GM12878 (cell line): ENCODE measurements at regions not wholly inside any gene's neighbourhood (a gene's known extent, or its start where the extent isn't known, plus 50 kb on each side); places are given as distances from the start of the nearest gene placed in this dataset.

Source experiments
- ATAC-seq: fragments of 200-7000 bp; cut with Tn5 transposase; 3 replicates; pipeline ENCODE4 v1.9.1; 2020; ENCODE audit warnings: mild to moderate bottlenecking, moderate library complexity
- BruUV-seq: library from RNA; stranded (reverse); fragments of 400-500 nt; replicated peaks from 2 replicates; lab custom pipeline; 2021; lab: Mats Ljungman, UMichigan
- CTCF ChIA-PET: fragments of 300-600 bp; sonication (Branson Sonifier 250); formaldehyde crosslinking; extraction: SDS; loops from one replicate; lab custom pipeline; 2021; ENCODE audit warnings: inconsistent platforms; lab: Yijun Ruan, JAX
- POLR2A ChIA-PET: fragments of 350-600 bp; formaldehyde crosslinking; extraction: SDS; loops from one replicate; lab custom pipeline; 2021; ENCODE audit warnings: inconsistent platforms; lab: Charles Lee
- RAD21 ChIA-PET: fragments of 300-600 bp; sonication (Branson Sonifier 250); formaldehyde crosslinking; loops from one replicate; lab custom pipeline; 2023; ENCODE audit warnings: antibody characterized with exemption; ENCODE audit not compliant: unreplicated experiment; lab: Charles Lee
- SMC1A ChIA-PET: fragments of 300-600 bp; sonication (Branson Sonifier 250); formaldehyde crosslinking; loops from one replicate; lab custom pipeline; 2023; ENCODE audit not compliant: unreplicated experiment, uncharacterized antibody; lab: Charles Lee
- DNase-seq: peaks from one replicate; pipeline ENCODE4 v3.0.0-alpha.2; 2011; ENCODE audit warnings: low read depth, low spot score
- FAIRE-seq: peaks from 3 replicates; lab custom pipeline; 2011; peaks lifted over from hg19 to GRCh38; lab: Jason Lieb, UNC
- H2AFZ ChIP-seq: 2 replicates; pipeline ENCODE4 v1.6.0; 2011; ENCODE audit warnings: low read depth, low read length, control low read depth; ENCODE audit not compliant: control insufficient read depth
- H3K27ac ChIP-seq: 2 replicates; pipeline ENCODE4 v1.5.1; 2011; ENCODE audit warnings: control low read depth; ENCODE audit not compliant: control insufficient read depth, insufficient read depth
- H3K27me3 ChIP-seq, 2 experiments: replicated peaks in 1 of 2; 2 replicates each; pipeline versions ENCODE4 v1.6.0 to v1.6.1; 2011; ENCODE audit warnings: low read length in 1 of 2; ENCODE audit not compliant: control insufficient read depth in 2 of 2, insufficient read depth in 2 of 2
- H3K36me3 ChIP-seq, 2 experiments: 2 replicates each; pipeline ENCODE4 v1.5.1; 2011; ENCODE audit warnings: low read length in 1 of 2; ENCODE audit not compliant: control insufficient read depth in 2 of 2, insufficient read depth in 2 of 2
- H3K4me1 ChIP-seq: 2 replicates; pipeline ENCODE4 v1.6.1; 2011; ENCODE audit warnings: mild to moderate bottlenecking, low read length, moderate library complexity, mixed read lengths; ENCODE audit not compliant: control insufficient read depth, insufficient read depth
- H3K4me2 ChIP-seq: 2 replicates; pipeline ENCODE4 v1.6.0; 2011; ENCODE audit warnings: control low read depth; ENCODE audit not compliant: control insufficient read depth, insufficient read depth
- H3K4me3 ChIP-seq: fragments of 200-600 bp; sonication (generic); 2 replicates; pipeline ENCODE4 v1.5.1; 2016
- H3K79me2 ChIP-seq: 2 replicates; pipeline ENCODE4 v1.6.0; 2011; ENCODE audit warnings: low read length; ENCODE audit not compliant: control insufficient read depth, insufficient read depth
- H3K9ac ChIP-seq: 2 replicates; pipeline ENCODE4 v1.8.0; 2011; ENCODE audit warnings: low read length, control low read depth, mixed read lengths; ENCODE audit not compliant: control insufficient read depth, insufficient read depth
- H3K9me3 ChIP-seq: replicated peaks from 3 replicates; pipeline ENCODE4 v1.5.1; 2011; ENCODE audit warnings: mild to moderate bottlenecking, low read length; ENCODE audit not compliant: control insufficient read depth, insufficient read depth
- H4K20me1 ChIP-seq: 2 replicates; pipeline ENCODE4 v1.6.0; 2011; ENCODE audit not compliant: control insufficient read depth, insufficient read depth
- ASH2L ChIP-seq: fragments of 300-600, 200-600 bp; sonication (generic); IDR thresholded peaks from 2 replicates; pipeline ENCODE4 v1.6.1; 2017; ENCODE audit warnings: low read depth, mild to moderate bottlenecking, borderline replicate concordance
- ATF7 ChIP-seq: fragments of 450-650 bp; IDR thresholded peaks from 2 replicates; pipeline ENCODE4 v1.6.1; 2016; ENCODE audit warnings: low read depth, mild to moderate bottlenecking
- BRCA1 ChIP-seq: IDR thresholded peaks from 2 replicates; pipeline ENCODE4 v1.6.1; 2011; ENCODE audit warnings: low read depth, low read length, improper control_type of control experiment
- CBFB ChIP-seq: IDR thresholded peaks from 2 replicates; pipeline ENCODE4 v1.6.1; 2016; ENCODE audit warnings: antibody characterized with exemption, low read depth
- JUNB ChIP-seq: IDR thresholded peaks from 2 replicates; pipeline ENCODE4 v1.6.1; 2016; ENCODE audit warnings: antibody characterized with exemption, mild to moderate bottlenecking
- MXI1 ChIP-seq: fragments of 150-350 bp; IDR thresholded peaks from 2 replicates; pipeline ENCODE4 v1.6.1; 2011; ENCODE audit warnings: low read depth, mild to moderate bottlenecking, inconsistent platforms, low read length, improper control_type of control experiment
- NFXL1 ChIP-seq: fragments of 450-650 bp; IDR thresholded peaks from 2 replicates; pipeline ENCODE4 v1.6.1; 2017; ENCODE audit warnings: antibody characterized with exemption, mild to moderate bottlenecking, borderline replicate concordance
- PAX5 ChIP-seq: IDR thresholded peaks from 2 replicates; pipeline ENCODE4 v1.6.1; 2011; ENCODE audit warnings: low read depth, low read length, borderline replicate concordance
- POLR2AphosphoS5 ChIP-seq: IDR thresholded peaks from 2 replicates; pipeline ENCODE4 v1.6.1; 2011; ENCODE audit warnings: mild to moderate bottlenecking, low read length, inconsistent platforms
- POU2F2 ChIP-seq: IDR thresholded peaks from 3 replicates; pipeline ENCODE4 v1.6.1; 2011; ENCODE audit warnings: low read depth, mild to moderate bottlenecking, low read length, borderline replicate concordance
- SPI1 ChIP-seq: IDR thresholded peaks from 2 replicates; pipeline ENCODE4 v1.6.1; 2011; ENCODE audit warnings: low read depth, mild to moderate bottlenecking, low read length, moderate library complexity, borderline replicate concordance; ENCODE audit not compliant: insufficient read depth
- TAF1 ChIP-seq: IDR thresholded peaks from 2 replicates; pipeline ENCODE4 v1.6.1; 2011; ENCODE audit warnings: mild to moderate bottlenecking, low read depth, low read length, borderline replicate concordance
- WRNIP1 ChIP-seq: IDR thresholded peaks from 2 replicates; pipeline ENCODE4 v1.6.1; 2011; ENCODE audit warnings: low read depth, low read length, improper control_type of control experiment, borderline replicate concordance
- YBX1 ChIP-seq: fragments of 450-650 bp; IDR thresholded peaks from 2 replicates; pipeline ENCODE4 v1.6.1; 2016; ENCODE audit warnings: antibody characterized with exemption
- ZBED1 ChIP-seq: IDR thresholded peaks from 2 replicates; pipeline ENCODE4 v1.6.1; 2016; ENCODE audit warnings: borderline replicate concordance
- WGBS: methylation state at CpG from one replicate; pipeline ENCODE4 v1.1.6; 2016; ENCODE audit warnings: low lambda C conversion rate; ENCODE audit not compliant: insufficient replicate concordance, insufficient coverage; ENCODE audit errors: missing lambda C conversion rate; 5-methylcytosine and 5-hydroxymethylcytosine counted together
- in situ Hi-C: fragments of 300-500 bp; cut with MboI; formaldehyde crosslinking; loops from 9 replicates; pipeline ENCODE4 v1.14.3; 2018; ENCODE audit warnings: mixed read lengths
- intact Hi-C: fragments of 100-400 bp; cut with micrococcal nuclease; formaldehyde crosslinking; loops from one replicate; pipeline ENCODE4 v1.14.2; 2022; ENCODE audit not compliant: unreplicated experiment
- TF ChIP-seq, protein P1 (sequence below): fragments of 450-650 bp; formaldehyde crosslinking; IDR thresholded peaks from 2 replicates; pipeline ENCODE4 v1.4.0; 2022; ENCODE audit warnings: mild to moderate bottlenecking, moderate library complexity
- TF ChIP-seq, protein P2 (sequence below): fragments of 450-650 bp; IDR thresholded peaks from 2 replicates; pipeline ENCODE4 v1.6.1; 2017; ENCODE audit warnings: borderline replicate concordance
- TF ChIP-seq, protein P3 (sequence below): fragments of 150-350 bp; IDR thresholded peaks from 2 replicates; pipeline ENCODE4 v1.6.1; 2014; ENCODE audit warnings: mild to moderate bottlenecking, low read depth, low read length
- TF ChIP-seq, protein P4 (sequence below): IDR thresholded peaks from 2 replicates; pipeline ENCODE4 v1.6.1; 2011; ENCODE audit warnings: low read depth, low read length, improper control_type of control experiment, borderline replicate concordance

DNA sequence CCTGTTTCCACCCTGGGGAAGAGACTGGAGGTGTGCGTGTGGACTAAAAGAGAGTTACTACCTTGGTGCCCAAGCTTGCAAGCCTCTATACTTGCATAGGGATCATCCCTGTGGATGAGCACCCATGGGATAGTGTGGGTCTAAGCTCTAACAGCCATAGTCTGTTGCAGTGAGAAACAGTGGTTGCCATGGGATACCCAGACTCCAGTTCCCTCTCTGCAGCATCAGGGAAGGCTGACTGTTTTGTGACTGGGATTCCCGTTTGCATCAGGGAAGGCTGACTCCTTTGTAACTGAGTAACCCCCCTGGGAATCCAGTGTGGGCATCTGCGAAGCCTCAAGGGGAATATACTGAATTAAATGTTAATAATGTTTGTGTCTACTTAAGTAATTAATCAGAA, 196.1 kb downstream of the ZNF621 start:
- FAIRE-seq, result no peak
- Histone ChIP-seq H4K20me1 (no peaks in the 10 kb centered on the region), H3K9ac (no peak overlapping the region), H3K27me3 (no peaks in the 10 kb centered on the region), H3K4me3 (no peak overlapping the region), H3K36me3 (no peaks in the 10 kb centered on the region), H2AFZ (no peak overlapping the region), H3K9me3 (no peaks in the 10 kb centered on the region), H3K4me1 (peaks cover 9% of the 10 kb centered on the region), H3K4me2 (no peak overlapping the region), H3K27ac (no peak overlapping the region), H3K79me2 (no peaks in the 10 kb centered on the region)
- no peak for DNase-seq
- CTCF ChIA-PET, result no interaction called here
- no TSS peak for BruUV-seq
- SMC1A ChIA-PET, result interaction anchor here (1.0 kb wide), 1 partner anchor 63 kb away, joined by 3 read pairs; no protein-coding TSS in a partner anchor
- RAD21 ChIA-PET, result no interaction called here
- no peak for TF ChIP-seq POLR2AphosphoS5
- no peak for TF ChIP-seq MXI1
- TF ChIP-seq, protein P1, sequence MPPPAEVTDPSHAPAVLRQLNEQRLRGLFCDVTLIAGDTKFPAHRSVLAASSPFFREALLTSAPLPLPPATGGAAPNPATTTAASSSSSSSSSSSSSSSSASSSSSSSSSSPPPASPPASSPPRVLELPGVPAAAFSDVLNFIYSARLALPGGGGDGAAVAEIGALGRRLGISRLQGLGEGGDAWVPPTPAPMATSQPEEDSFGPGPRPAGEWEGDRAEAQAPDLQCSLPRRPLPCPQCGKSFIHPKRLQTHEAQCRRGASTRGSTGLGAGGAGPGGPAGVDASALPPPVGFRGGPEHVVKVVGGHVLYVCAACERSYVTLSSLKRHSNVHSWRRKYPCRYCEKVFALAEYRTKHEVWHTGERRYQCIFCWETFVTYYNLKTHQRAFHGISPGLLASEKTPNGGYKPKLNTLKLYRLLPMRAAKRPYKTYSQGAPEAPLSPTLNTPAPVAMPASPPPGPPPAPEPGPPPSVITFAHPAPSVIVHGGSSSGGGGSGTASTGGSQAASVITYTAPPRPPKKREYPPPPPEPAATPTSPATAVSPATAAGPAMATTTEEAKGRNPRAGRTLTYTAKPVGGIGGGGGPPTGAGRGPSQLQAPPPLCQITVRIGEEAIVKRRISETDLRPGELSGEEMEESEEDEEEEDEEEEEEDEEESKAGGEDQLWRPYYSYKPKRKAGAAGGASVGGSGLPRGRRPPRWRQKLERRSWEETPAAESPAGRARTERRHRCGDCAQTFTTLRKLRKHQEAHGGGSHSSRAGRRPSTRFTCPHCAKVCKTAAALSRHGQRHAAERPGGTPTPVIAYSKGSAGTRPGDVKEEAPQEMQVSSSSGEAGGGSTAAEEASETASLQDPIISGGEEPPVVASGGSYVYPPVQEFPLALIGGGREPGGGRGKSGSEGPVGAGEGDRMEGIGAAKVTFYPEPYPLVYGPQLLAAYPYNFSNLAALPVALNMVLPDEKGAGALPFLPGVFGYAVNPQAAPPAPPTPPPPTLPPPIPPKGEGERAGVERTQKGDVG (CRISPR knock-in tag), result no peak
- TF ChIP-seq PAX5, result no peak
- no peak for TF ChIP-seq WRNIP1
- TF ChIP-seq, protein P2, sequence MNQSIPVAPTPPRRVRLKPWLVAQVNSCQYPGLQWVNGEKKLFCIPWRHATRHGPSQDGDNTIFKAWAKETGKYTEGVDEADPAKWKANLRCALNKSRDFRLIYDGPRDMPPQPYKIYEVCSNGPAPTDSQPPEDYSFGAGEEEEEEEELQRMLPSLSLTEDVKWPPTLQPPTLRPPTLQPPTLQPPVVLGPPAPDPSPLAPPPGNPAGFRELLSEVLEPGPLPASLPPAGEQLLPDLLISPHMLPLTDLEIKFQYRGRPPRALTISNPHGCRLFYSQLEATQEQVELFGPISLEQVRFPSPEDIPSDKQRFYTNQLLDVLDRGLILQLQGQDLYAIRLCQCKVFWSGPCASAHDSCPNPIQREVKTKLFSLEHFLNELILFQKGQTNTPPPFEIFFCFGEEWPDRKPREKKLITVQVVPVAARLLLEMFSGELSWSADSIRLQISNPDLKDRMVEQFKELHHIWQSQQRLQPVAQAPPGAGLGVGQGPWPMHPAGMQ, result no peak
- no peak for TF ChIP-seq NFXL1
- TF ChIP-seq JUNB, result no peak
- TF ChIP-seq YBX1, result no peak
- no peak for TF ChIP-seq POU2F2
- no peak for TF ChIP-seq ASH2L
- TF ChIP-seq CBFB, result no peak
- TF ChIP-seq, protein P3, sequence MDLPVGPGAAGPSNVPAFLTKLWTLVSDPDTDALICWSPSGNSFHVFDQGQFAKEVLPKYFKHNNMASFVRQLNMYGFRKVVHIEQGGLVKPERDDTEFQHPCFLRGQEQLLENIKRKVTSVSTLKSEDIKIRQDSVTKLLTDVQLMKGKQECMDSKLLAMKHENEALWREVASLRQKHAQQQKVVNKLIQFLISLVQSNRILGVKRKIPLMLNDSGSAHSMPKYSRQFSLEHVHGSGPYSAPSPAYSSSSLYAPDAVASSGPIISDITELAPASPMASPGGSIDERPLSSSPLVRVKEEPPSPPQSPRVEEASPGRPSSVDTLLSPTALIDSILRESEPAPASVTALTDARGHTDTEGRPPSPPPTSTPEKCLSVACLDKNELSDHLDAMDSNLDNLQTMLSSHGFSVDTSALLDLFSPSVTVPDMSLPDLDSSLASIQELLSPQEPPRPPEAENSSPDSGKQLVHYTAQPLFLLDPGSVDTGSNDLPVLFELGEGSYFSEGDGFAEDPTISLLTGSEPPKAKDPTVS, result no peak
- no peak for TF ChIP-seq TAF1
- no peak for TF ChIP-seq ZBED1
- no peak for TF ChIP-seq ATF7
- TF ChIP-seq BRCA1, result no peak
- no peak for TF ChIP-seq SPI1
- TF ChIP-seq, protein P4, sequence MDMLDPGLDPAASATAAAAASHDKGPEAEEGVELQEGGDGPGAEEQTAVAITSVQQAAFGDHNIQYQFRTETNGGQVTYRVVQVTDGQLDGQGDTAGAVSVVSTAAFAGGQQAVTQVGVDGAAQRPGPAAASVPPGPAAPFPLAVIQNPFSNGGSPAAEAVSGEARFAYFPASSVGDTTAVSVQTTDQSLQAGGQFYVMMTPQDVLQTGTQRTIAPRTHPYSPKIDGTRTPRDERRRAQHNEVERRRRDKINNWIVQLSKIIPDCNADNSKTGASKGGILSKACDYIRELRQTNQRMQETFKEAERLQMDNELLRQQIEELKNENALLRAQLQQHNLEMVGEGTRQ, result no peak
- intact Hi-C loops, result no loop called here
- no peak for ATAC-seq
- POLR2A ChIA-PET, result no interaction called here
- in situ Hi-C loops, result no loop called here
- WGBS, result 51% methylated on average over 3 of the region's 3 CpGs
